ENCODE measurements at regions not wholly inside any gene's neighbourhood (a gene's known extent, or its start where the extent isn't known, plus 50 kb on each side); places are given as distances from the start of the nearest gene placed in this dataset.

DNA sequence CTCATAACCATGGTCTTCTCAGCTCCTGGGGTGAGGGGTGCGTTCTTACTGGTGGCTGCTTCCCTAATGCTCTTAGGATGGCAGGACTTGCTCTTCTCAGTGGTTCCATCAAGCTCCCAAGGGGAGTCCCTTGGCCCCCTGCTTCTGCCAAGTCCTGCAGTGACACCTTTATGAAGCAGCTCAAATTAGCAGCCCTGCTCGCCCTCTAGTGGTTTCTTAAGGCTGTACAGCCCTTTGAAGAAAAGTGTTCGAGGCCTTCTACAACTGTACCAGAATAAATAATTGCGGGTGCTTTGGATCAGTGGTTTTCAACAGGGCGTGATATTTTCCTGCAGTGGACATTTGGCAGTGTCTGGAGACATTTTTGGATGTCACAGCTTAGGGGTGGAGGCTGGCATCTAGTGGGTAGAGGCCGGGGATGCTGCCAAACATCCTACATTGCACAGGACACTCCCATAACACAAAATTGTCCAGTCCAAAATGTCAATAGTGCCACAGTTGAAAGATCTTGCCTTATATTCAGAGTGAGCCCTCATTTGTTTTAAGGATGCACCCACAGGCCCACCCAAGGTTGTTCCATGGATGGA lies 204.7 kb upstream of the S100G start:
- DNase-seq (ENCODE audit: low spot score) = peak; percentile 50

DNA sequence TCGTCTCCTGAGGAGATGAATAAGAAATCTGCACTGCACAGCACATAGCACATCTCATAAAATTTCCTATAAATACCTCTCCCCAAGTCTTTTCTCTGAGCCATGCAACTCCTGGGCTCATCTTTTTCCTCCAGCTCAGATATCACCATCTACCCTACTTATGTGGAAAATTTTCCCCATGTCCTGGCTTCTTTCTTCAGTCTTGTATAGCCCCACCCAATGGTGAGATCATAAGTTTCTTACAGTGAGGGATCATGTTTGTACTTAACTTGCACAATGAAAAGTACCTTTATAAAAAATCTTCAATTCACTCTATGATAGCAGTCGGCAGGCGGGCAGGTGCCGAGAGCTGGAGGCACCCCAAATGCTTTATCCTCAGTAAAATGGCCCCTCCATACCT lies 198.6 kb upstream of the S100G start:
- no peak for DNase-seq (ENCODE audit: low spot score)

DNA sequence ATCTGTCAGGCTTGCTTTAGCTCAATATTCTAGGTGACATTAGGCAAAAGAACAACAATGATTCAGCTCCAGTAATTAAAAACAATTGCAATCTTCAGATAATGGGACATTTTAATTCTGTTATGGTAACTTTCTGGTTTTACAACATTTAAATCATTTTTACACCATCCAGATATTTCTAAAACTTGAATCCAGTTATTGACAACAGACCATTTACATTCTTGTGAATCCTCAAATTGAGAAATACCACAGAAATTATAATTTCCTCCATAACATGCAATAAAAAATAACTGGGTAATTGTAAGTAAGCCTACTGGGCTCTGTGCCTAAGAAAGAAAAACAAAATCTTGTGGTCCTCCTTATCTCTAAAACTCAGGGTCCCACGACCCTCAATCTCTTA lies 195.0 kb upstream of the S100G start:
- no peak for DNase-seq (ENCODE audit: low spot score)

DNA sequence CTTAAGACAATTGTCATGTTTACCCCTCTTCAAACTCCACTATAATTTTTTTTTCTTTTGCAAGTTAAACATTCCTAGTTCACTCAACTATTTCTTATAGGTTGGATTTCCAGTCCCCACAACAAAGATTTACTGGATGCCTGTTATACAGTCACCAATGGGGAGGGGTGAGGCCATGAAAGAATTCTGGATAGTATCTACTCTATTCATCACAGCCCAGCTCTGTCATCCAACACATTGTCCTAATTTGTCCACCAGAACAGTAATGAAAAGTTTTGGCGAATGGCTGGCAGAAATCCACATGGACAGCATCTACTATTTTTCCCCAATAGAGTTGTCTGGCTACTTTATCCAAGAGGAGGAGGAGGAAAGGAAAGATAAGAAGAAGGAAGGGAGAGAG lies 192.7 kb upstream of the S100G start:
- no peak for DNase-seq (ENCODE audit: low spot score)

DNA sequence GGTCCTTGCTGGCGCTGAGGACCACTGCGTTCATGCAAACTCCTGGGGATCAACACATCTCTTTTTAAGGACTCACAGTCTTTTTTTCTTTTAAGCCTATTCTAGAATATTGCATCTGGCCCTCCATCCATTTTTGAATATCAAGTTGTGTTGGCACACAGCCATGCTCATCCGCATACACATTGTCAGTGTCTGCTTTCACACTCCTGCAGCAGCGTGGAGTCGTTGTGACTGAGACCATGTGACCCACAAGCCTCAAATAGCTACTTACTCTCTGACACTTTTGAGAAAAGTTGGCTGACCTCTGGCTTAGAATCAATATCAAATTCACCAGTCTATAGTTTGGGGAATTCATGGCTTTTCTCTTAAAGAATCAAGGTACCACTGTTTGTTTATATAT lies 191.8 kb upstream of the S100G start:
- no peak for DNase-seq (ENCODE audit: low spot score)

DNA sequence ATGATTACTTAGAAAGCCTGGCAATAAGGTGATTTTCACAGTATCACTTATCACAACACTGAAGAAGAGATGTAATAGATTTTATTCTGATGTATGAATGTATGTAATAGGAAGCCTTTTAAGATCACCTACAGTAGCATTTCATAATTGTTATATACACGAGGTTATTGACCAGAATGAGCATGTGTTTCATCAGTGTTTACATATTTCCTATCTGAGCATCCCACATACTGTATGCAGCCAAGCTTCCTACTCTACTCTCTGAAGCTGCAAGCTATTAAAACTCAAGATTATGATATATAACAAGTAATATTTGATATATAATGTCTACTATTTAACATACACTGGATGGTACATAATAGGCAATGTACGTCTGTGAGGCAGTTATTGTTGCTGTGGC lies 190.9 kb upstream of the S100G start:
- DNase-seq (ENCODE audit: low spot score) = no peak

DNA sequence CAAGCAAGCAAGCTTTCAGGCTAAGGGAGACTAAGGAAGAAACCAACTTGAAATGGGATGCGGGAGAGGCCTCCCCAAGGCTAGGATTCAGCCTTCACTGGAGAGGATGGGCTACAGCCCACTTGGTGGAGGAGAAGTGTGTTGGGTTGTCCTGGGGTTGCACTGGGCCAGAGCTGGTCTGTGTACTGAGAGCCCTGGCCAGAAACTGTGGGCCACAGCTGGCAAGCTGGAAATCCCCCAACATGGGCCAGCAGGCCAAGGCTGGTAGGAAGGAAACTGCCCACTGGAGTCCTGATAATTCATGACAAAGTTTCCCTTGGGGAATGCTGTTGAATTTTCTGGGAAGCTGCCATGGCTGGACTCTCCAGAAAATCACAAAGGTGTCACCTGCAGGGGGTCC lies 188.0 kb upstream of the S100G start:
- no peak for DNase-seq (ENCODE audit: low spot score)

DNA sequence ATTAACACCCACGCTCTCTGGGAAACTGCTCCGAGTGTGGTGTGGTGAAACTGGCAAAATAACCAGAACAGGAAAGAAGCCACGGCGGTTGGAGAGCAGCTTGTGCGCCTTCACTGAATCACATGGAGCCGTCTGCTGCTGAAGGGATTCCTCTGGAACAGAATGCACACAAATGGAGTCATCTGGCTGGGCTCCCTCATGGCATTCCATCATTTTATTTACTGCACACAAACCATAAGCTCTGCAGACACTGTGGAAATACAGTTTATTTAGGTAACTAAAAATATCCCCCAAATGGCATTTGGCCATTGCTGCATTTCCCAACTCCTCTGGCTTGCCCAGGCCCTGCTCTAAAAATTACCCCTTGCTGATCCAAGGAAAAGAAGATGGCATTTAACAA lies 187.0 kb upstream of the S100G start:
- DNase-seq (ENCODE audit: low spot score) = no peak

DNA sequence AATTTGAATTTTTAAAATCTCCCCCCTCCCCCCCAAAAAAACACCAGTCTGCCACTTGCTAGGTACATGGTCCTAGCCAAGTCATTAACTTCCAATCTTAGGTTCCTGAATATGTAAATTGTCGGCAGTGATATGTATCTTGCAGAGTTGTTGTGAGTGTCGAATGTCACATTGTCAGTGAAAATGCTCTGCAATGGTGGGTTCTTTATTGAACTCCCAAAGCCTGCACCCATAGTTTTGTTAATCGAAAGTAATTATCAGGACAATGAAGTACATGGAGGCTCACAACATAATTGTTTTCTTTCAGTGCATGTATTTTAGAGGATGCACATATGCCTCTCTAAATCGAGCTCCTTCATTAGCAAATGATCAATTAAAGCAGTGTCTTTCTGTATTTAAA lies 185.6 kb upstream of the S100G start:
- DNase-seq (ENCODE audit: low spot score) = no peak

DNA sequence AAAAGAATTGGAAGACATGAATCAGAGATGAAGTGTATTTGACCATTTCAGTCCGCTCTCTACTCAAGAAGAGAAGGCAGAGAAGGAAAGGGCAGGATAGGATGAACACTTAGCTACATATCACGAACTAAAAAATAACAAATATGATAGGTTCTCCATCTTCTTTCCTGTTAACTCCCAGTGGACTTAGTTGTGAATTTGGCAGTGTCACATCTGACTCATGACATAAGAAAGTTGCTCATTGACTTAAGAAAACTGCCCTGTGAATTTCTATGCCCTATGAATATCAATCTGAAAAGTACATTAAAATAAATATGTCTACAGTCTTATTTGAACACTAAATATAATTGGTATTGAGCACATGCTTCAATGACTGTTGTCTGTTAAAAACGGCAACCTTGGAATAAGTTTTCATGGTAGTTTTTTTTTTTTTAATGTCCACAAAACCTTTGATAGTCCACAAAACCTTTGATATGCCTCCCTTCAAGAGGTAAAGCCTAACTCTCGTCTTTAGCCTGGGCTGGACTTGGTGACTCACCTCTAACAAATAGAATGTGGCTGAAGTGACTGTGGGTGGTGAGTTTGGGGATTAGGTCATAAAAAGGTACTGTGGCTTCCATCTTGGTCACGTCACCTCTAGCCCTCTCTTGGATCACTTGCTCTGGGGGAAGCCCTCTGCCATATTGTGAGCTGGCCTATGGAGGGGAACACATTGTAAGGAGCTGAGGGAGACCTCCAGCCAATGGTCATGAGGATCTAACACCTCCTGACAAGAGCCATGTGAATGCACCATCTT lies 184.7 kb upstream of the S100G start:
- DNase-seq (ENCODE audit: low spot score) = no peak

DNA sequence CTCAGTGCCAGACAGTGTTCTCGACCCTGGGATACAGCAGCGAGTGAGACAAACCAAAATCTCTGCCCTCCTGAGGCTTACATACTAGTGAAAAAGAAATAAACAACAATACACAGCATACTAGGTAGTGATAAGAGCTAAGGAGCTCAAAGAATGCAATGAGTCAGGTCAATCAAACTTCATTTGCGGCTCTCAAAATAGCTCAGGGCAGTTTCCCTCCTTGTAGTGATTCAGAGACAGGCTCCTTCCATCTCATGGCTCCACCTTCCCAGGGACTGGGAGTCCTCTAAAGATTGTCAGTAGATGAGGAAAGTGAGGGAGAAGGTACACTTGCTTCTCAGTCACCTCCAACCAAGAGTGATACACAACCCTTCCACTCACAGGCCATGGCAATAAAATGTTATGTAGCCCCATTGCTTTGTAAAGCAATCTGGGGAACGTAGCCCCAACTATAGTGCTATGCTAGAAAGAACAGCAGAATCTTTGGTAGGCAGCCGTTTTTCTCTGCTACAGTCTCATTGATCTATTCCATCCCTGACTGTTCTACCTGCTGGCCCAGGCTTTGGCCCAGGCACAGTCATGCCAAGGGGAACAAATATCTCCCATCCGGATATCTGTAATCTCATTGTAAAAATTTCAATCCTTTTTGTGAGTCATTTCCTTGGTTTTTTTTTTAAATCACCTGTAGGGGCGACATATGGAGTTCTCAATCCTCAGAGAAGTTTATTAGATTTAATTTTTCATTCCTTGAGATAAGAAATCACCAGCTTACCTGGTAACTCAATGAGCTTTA lies 183.1 kb upstream of the S100G start:
- no peak for DNase-seq (ENCODE audit: low spot score)

DNA sequence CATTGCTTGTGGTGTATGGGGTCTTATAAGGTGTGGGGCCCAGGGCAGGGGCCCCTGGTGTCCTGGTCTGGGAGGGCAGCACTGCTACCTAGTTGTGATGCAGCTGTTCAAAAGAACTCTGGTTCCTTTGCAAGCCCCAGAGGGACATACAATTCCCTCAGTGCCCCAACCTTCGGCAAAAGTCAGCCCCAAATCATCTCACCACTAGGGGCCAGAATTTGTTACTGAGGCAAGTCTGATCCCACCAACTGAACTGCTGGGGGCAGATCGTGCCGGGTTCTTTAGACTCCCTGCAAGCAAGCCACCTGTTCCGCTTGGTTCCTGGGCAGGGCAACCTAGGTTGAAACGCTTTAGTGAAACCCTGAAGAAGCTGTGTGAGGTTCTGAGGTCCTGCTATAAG lies 180.1 kb upstream of the S100G start:
- DNase-seq (ENCODE audit: low spot score) = no peak

DNA sequence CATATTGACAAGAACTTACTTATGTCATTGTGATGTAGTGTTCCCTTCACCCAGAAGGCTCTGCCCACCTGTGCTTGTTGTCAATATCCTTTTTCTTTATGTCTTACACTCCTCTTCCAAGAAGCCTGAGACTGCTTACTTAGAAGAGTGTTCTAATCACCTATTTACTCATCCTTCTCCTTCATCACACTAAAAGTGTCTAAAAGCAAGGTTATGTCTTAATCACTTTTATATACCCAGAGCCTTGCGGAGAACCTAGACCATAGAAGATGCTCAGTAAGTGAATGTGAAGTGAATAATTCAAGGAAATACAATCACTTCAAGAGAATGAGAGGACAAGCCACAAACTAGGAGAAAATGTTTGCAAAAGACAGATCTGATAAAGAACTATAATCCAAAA lies 177.6 kb upstream of the S100G start:
- no peak for DNase-seq (ENCODE audit: low spot score)

DNA sequence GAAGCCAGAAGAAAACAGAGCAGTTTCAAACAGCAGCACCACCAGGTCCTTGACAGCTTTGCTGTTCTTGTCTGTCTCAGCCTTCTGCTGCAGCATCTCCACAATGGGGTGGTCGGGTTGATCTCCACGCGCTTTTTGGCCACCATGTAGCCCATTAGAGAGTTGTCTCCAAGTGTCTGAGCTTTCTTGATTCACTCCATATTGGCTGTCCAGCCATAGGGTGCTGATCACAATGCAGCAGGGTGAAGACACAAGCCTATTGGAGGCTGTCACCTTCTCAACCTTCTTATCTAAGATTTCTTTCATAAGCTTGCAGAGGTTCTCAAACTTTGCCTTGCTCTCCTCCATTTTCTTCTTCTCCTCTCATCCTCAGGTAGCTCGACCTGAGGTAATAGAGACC lies 175.4 kb upstream of the S100G start:
- DNase-seq (ENCODE audit: low spot score) = no peak

DNA sequence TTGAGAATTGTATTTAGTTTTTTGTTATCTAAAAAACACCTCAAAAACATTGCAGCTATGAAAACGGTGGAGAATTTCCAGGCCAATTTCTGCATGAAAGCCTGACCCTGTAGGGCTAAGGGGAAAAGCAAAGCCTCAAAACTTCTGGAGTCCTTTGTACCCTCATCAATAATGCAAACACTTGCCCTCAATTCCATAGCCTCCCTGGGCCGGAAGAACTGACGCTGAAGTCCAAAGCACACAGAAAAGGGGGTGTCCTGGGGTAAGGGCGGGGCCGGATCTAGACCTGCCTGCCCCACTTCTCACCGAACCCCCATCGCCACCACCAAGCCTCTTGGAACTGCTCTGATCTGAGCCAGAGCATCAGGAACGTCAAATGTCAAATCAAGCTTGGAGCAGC lies 173.9 kb upstream of the S100G start:
- no peak for DNase-seq (ENCODE audit: low spot score)

DNA sequence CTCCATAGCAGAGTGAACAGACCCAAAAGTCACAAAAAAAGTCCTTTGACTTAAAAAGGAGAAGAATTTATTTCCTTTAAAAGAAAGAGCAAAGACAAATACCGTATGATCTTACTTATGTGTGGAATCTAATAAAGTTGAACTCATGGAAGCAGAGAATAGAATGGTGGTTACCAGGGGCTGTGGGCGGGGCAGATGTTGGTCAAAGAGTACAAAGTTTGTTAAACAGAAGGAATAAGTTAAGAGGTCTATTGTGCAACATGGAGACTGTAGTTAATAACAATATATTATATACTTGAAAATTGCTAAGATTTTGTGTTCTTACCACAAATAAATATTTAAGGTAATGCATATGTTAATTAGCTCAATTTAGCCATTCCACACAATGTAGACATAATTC lies 173.3 kb upstream of the S100G start:
- no peak for DNase-seq (ENCODE audit: low spot score)

DNA sequence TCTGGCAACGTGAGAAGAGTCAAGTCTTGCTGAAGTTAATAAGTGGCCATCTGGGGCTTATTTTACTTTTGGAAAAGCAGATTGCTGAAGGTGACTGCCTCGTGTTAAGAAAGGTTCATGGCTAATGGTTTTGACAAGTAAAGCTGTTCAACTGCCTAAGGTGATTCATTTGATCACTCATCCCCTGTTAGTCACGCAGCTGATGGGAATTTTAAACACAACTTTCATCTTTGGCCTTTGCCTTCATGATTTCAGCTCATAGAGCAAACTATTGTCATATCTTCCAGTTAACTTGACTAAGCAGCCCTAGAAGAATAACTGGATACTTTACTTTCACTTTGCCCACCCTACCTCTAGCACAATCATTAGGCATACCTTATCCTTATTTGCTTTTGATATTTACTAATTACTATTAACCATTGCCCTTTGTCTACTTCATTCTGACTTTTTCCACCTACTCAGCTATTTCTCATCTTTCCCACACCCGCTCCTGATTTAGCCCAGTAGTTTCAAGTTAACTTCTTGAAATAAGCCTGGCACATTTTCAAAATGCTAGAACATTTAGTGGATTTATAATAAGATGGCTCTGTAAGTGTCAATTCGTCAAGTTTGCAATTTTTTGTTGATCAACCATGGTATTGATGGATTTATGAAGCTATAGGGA lies 170.6 kb upstream of the S100G start:
- DNase-seq (ENCODE audit: low spot score) = no peak

DNA sequence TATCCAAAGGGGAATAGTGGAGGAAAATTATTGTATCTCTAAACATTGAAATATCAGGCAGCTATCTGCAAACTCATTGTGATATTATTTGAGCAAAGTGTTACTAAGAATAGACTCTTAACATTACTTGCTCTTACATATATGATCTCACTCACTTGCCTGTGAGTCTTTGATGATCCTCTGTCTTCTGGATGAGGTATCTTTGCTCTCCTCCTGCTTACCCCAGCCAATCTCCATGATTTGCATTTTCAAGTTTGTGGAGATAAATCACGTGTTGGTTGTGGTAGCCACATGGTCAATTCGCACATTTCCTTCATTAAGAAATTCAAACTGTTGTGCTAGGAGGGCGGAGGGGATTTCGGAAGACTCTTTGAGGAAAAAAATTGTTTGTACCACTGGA lies 169.9 kb upstream of the S100G start:
- no peak for DNase-seq (ENCODE audit: low spot score)

DNA sequence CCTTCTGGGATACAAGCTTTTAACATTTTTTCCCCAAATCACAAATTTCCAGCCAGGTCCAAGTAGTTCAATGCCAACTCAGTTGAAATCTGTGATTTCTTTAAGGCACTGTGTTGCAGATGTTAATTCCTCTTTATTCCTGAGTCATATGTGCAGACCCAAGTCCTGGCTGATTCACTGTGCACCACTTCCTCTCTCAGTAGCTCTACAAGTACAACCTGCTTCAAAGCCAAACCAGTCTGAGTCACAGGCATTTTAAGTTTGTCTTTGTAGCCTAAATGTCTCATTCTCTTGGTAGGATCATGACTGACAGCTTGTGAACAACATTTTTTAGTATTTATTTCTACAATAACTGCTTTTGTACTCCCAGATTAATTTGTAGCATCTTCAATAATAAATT lies 165.6 kb upstream of the S100G start:
- no peak for DNase-seq (ENCODE audit: low spot score)

DNA sequence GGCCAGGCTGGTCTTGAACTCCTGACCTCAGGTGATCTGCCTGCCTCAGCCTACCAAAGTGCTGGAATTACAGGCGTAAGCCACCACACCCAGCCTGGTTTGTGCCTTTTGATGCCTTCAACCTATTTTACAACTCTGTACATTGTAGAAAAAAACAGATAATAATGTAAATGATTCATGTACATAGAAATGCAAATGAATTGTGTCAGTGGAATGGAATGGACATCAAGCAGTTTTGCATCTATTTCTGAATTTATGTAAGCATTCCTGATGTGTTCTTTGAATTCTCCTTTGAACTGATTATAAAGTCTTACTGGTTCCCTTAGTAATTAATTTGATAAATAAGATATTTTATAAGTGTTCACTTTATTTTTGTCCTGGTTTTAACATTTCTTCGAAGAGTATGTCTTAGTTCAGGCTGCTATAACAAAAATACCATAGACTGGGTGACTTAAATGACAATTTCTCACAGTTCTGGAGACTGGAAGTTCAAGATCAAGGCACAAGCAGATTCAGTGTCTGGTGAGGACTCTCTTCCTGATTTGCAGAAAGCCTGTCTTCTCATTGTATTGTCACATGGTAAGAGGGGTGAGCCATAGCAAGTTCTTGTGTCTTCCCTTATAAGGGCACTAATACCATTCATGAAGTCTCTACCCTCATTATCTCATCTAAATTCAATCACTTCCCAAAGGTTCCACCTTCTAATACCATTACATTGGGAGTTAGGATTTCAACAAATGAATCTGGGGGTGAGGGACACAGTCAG lies 162.2 kb upstream of the S100G start:
- DNase-seq (ENCODE audit: low spot score) = no peak

DNA sequence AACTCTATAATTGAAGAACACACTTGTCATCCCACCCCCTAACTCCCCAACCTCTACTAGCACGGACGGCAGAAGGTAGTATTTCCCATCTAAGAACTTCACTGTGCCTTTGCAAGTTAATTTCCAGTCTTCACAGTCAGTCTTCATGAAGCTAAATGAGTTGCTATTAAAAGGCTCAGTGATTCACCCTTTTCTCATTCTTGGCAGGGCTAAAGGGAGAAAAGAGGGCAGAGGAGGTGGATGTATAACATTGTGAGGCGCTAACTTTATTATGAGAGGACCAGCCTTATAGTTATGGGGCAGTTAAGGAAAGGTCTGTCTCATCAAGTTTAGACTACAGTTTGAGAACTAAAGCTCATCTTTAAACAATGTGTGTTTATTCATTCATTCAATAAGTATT lies 161.0 kb upstream of the S100G start:
- no peak for DNase-seq (ENCODE audit: low spot score)

DNA sequence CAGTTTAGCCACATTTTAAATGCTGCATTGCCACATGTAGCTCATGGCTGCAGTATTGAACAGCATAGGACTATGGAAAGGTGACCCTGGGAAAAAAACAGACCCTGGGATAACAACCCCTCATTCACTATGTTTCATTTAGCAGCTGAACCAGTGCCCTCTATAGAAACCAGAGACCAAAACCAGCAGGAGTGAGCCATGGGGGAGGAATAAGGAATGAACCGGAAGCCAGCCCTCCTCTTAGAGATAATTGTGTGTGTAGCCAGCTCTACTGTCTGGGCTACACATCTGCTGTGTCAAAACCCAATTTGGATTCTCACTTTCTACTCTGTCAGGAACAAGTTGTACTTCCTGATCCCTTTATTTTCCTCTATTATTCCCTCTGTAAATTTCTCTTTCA lies 158.5 kb upstream of the S100G start:
- no peak for DNase-seq (ENCODE audit: low spot score)
